ENCODE measurements at regions not wholly inside any gene's neighbourhood (a gene's known extent, or its start where the extent isn't known, plus 50 kb on each side); places are given as distances from the start of the nearest gene placed in this dataset.
"Not testable (repeated sequence)": the region's sequence is repeated elsewhere in the genome, so short reads cannot be mapped to it uniquely, and the experiment has no call there.

- no peak for DNase-seq (ENCODE audit: low spot score)
These were observed 1116.9 kb downstream of the TBC1D22A start for GRCh38 chr22:47879346-47879745.

- DNase-seq (ENCODE audit: low spot score) = no peak
These were observed 1116.0 kb downstream of the TBC1D22A start for GRCh38 chr22:47878460-47878859.

DNA sequence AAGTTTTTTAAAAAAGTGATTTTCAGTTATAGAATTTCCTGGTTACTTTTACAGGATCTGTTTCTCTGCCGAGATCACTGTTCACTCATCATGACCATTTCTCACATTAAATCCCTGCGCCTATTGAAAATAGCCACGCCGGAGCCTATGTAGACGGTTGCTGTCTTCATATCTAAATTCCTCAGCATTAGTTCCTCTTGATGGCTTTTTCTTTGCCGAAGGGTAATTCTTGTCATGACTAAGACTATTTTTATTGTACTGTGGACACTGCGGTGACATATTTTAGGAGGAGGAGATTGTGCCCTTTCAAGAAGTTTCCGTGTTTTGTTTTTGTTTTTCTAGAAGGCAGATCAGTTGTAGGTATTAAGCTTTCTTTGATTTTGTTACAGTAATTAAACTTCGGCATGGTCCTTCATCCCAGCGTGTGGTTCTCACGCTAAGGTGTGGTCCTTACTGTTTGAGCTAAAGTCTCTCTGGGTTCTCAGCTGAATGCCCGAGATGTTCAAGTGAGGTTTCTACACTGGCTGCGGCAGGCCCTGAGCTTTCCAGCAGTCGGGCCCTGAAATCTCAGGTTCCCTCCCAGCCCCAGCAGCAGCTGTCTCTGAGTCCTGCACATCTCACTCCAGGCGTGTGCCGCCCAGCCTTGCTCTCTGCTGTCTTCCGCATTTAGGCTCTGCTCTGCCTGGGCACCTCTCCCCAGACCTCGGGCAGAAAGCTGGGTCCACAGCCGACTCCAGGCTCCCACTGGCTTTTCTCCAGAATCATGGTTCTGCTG is 1110.5 kb downstream of the TBC1D22A start:
- DNase-seq (ENCODE audit: low spot score) = no peak

GRCh38 chr22:47865626-47866025 is 1103.2 kb downstream of the TBC1D22A start:
- no peak for DNase-seq (ENCODE audit: low spot score)

DNA sequence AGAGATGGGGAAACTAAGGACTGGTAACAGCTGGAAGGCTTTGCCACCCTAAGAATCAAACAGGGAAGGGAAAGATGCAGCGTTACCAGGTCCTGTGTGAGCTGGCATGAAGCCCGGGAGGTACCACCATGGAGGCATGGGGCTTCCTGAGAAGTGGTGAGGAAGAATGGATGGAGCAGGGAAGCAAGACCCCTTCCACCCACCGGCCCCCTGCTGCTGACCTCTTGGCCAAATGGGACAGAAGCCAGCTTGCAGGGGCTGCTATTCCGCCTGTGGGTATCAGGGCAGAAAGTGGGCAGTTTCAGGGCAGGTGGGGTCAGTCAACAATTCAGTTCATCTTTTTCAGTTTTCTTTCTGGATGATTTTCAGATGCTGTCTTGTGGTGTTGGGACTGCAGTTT is 1099.9 kb downstream of the TBC1D22A start:
- DNase-seq (ENCODE audit: low spot score) = no peak

DNA sequence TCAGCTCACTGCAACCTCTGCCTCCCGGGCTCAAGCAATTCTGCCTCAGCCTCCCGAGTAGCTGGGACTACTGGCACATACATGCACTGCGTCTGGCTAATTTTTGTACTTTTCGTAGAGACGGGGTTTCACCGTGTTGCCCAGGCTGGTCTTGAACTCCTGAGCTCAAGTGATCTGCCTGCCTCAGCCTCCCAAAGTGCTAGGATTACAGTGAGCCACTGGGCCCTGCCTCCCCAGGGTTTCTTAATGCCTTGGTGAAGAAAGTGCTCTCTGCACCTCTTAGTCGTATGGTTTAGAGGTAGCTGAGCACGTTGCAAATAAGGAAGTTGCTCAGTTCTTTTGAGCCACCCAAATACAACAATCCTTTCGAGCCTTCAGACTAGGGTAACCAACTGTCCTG is 1098.5 kb downstream of the TBC1D22A start:
- not testable (repeated sequence) for DNase-seq (ENCODE audit: low spot score)

- DNase-seq (ENCODE audit: low spot score) = no peak
These were observed 1097.6 kb downstream of the TBC1D22A start for GRCh38 chr22:47859881-47860525.

DNA sequence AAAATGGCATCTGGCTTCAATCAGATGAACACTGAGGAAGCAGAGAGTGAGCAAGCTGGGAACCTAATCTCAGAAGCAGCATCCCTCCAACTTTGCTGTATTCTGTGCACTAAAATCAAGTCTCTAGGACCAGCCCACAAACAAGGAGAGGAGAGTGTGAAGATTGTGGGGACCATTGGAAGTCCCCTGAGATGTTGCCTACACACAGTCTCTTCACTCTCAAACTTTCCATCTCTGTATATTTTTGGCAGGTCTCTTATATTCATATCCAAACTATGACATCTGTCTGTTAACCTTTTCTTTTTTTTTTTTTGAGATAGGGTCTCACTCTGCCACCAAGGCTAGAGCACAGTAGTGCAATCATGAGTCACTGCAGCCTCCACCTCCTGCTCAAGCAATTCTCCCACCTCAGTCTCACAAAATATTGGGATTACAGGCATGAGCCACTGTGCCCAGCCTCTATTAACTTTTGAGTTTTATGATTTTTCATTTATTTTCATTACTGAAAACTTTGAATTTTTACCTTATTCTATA is 1096.4 kb downstream of the TBC1D22A start:
- no peak for DNase-seq (ENCODE audit: low spot score)

DNA sequence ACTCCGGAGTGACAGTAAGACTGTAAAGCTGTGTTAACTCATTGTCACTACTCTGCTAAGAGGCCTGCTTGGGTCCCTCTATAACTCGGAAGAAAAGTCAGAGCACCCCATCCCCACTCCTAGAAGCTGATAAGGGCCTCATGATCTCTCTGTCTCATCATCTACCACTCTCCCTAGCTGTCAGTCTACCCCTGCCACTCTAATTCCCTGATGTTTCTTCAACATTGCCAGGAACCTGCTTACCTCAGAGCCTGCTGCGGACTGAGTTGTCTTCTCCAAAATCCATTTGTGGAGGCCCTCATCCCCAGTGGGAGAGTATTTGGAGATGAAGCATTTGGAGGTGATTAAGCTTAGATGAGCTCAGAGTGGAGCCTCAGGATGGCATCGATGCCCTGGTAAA is 1092.2 kb downstream of the TBC1D22A start:
- DNase-seq (ENCODE audit: low spot score) = no peak

DNA sequence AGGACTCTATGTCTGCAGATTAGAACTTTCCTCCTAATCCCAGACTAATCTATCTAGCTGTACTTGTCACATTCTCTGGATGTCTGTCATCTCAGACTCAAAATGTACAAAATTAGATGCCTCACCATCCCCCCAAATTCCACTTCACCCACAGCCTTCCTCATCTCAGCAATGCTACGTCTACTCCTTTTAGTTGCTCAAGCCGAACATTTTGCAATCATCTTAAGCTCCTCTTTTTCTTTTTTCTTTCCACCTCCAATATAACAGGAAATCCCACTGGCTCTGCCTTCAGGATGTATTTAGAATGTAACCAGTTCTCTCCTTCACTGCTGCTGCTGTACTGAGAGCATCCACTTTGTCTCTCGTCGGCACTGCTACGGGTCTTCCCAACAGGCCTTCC is 1091.8 kb downstream of the TBC1D22A start:
- DNase-seq (ENCODE audit: low spot score) = no peak

DNA sequence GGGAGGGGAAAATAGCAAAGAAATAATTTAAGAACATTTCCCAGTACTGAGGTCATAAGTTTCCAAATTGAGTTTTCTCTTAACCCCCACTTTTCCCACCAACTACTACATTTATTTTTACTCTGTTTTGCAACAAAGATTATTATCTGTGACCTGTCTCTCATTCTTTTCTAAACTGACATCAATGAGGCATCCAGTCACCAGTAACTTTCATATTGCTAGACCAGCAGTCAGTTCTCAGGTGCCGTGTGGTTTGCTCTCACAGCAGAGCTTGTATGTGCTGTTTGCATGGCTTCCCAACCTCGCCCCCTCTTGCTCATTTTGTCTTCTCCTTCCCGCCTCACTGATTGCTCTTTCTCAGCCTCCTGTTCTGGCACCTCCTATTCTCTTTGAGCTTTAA is 1091.3 kb downstream of the TBC1D22A start:
- DNase-seq (ENCODE audit: low spot score) = no peak

- DNase-seq (ENCODE audit: low spot score) = no peak
These were observed 1089.1 kb downstream of the TBC1D22A start for GRCh38 chr22:47851586-47851985.

GRCh38 chr22:47850644-47851151 is 1088.2 kb downstream of the TBC1D22A start:
- DNase-seq (ENCODE audit: low spot score) = no peak

DNA sequence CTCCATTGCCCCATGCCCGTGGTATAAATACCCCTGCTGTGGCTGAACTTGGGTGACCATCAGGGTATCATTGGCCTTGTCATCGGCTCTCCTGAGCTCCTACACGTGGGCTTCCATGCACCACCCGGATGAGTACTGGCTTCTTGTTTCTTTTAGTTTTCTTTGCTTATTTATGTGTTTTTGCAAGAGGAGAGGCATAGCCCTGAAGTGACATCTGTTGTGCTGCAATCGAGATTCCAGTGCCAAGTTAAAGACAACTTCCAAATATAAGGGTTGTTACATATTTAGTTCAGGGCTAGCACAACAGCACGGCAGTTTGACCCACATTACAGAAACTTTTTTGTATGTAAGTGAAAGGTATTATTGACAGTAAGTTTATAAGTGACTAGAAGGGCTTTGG is 1087.1 kb downstream of the TBC1D22A start:
- DNase-seq (ENCODE audit: low spot score) = no peak

DNA sequence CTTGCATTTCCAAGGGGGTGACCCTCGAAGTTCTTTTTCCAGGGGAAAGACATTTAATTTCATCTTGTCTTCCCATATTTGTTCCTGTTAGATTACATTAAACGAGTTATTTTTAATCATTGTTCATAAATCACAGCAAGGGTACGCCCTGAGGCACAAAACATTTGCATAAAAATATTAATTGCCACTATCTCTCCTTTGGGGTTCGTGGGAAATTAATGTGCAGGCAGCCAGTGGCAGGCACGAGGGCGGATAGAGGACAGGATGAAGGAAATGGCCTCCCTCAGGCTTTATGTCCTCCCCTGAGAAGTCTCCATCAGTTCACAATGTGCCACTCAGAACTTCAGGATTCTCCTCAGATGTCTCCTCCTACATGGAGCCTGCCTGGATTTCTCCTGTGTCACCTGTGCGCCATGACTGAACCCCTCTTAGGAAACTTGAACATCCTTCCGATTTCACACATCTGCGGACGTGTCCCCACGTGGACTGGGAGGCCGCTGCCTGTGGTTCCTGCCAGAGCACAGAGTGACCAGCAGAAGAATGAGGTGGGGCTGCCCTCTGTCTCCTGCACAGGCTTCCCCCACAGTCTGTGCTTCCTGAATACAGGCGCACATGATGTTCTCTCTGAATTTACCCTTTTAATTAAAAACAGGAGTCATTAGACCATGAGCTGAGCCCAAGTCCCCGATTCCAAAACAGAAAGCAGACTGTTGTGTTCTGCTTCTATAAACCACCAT is 1085.9 kb downstream of the TBC1D22A start:
- DNase-seq (ENCODE audit: low spot score) = no peak

DNA sequence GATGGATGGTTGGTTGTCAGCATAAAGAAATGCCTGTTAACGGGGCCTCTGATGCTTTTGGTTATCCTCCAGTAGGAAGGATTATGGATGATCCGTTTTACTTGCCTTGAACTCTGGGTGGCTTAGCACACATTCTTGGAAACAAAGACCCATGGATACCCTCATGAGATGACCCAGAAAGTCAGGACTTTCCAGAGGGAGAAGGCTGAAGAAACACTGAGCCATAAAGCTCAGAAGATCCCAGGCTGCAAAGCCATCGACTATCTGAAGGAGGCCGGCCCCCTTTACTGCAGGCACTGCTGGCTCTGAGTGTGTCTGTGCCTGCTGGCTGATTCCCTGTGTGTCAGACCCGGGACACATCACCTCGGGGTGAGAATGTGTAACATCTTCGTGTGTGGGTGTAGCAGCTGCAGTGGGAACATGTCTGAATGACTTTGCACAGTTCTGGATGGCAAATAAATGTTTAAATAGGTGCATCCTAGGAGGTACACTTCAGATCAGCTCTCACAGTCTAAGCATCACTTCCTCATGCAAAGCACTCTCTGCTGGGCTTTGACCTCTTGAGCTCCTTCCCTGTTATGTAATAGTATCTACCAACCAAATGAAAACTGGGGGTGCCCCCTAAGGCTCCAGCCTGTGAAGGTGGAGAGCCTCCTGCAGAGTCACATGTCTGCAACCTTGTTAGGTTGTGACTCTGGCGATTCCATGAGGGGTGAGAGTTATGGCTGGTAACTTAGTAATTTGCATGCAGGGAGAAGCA is 1084.9 kb downstream of the TBC1D22A start:
- DNase-seq (ENCODE audit: low spot score) = no peak

DNA sequence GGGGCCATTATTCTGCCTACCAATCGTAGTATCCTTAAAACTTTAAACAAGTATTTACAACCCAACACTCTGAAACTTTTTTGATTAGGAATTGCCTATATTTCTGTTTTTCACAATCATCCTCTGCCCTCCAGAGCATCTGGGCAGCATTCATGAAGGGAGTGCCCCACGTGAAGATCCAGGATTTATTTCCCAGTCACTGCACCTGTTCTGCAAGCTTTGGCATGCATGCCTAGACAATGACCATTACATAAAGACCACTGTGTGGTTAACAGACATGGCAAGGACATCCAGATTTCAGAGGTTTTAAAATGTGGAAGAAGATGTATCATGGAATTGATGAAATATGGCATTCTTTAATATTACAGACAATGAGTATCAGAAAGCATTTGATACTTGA is 1083.8 kb downstream of the TBC1D22A start:
- DNase-seq (ENCODE audit: low spot score) = no peak

DNA sequence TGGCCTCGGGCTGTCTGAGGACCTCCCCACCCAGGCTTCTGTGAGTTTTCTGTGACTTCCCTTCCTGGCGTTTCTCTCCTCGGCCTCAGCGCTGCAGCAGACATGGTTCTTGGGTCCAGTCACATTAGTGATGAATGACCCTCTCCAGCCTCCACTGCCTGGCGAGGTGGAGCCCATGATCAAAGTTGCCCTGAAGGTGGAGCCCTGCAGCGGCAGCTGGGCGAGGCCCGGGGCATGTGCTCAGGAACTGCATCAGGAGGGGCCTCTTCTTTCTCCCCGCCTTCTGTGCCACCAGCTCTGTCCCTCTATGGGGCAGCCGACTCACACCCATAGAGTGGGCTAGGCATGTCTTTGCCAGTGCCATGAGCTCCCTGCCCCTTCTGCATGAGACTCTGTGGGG is 1079.7 kb downstream of the TBC1D22A start:
- DNase-seq (ENCODE audit: low spot score) = no peak

GRCh38 chr22:47841156-47841555 is 1078.7 kb downstream of the TBC1D22A start:
- DNase-seq (ENCODE audit: low spot score) = no peak

- no peak for DNase-seq (ENCODE audit: low spot score)
These were observed 1077.3 kb downstream of the TBC1D22A start for GRCh38 chr22:47839595-47840227.

DNA sequence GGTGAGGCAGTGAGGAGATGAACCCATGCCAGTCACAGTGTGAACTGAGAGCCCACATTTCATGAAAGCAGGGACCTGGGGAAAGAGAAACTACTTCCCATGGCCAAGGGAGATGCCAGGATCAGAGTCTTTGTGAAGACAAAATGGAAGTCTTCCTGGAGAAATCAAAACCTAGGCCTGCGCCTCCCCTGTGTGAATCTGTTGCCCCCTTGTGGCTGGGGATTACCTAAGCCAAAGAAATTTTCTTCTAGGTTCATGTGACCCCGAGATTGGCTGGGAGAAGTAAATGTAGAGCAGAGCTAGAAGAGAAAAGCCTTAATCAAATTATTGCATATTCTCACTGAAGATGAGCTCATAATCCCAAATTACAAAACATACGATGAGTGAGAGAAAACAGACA is 1075.3 kb downstream of the TBC1D22A start:
- DNase-seq (ENCODE audit: low spot score) = no peak
